ENCODE measurements at regions not wholly inside any gene's neighbourhood (a gene's known extent, or its start where the extent isn't known, plus 50 kb on each side); places are given as distances from the start of the nearest gene placed in this dataset.

GRCh38 chr4:100721077-100721476 lies 203.3 kb upstream of the EMCN start:
- no peak overlapping the region for H3K27ac ChIP-seq

DNA sequence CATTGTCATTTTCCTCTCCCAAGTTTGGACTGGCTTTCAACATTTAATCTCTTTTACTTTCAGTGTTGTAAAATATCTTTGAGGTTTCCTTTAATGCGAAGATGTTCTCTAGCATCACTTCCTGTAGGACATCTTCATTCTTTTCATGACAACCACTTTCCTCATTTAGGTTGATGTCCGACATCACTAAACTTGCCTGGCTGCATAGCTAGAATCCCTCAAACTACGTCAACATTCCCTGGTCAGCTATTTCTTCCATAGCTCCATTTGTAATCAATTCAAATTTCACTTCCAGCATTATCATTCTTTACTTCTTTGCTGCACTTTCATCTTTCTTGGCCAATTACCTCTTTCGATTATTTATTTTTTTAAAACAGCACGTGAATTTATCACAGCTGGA lies 198.6 kb upstream of the EMCN start:
- H3K9me3 ChIP-seq: peaks cover 0 to 12% of the 10 kb centered on the region in 2 donors
- TF ChIP-seq POLR2A (IDR thresholded peaks at IDR 0.05): no peak
- TF ChIP-seq POLR2AphosphoS5 (IDR thresholded peaks at IDR 0.05): no peak
- no peak for TF ChIP-seq CTCF (IDR thresholded peaks at IDR 0.05)
- DNase-seq (ENCODE audit: low spot score in 2 of 2): no peak
- intact Hi-C loops (cut with DNase I; ENCODE audit: low total_unique reads): no loop called here
- no peaks in the 10 kb centered on the region for H3K36me3 ChIP-seq
- H3K4me1 ChIP-seq: no peaks in the 10 kb centered on the region
- H3K27me3 ChIP-seq: no peaks in the 10 kb centered on the region
- no peak overlapping the region for H3K27ac ChIP-seq
- H3K4me3 ChIP-seq: no peak overlapping the region

More at GRCh38 chr4:100721077-100721476, 203.3 kb upstream of the EMCN start:
- Histone ChIP-seq H3K9me3 (no peaks in the 10 kb centered on the region), H3K4me3 (no peak overlapping the region), H3K36me3 (no peaks in the 10 kb centered on the region), H3K4me1 (no peaks in the 10 kb centered on the region), H3K27me3 (no peaks in the 10 kb centered on the region)
- TF ChIP-seq POLR2A (IDR thresholded peaks at IDR 0.05) (no peak), POLR2AphosphoS5 (IDR thresholded peaks at IDR 0.05) (no peak), CTCF (IDR thresholded peaks at IDR 0.05) (no peak)
- DNase-seq (ENCODE audit: low spot score in 2 of 2): no peak
- intact Hi-C loops (cut with DNase I; ENCODE audit: low total_unique reads): no loop called here

- TF ChIP-seq POLR2A (IDR thresholded peaks at IDR 0.05): no peak
- TF ChIP-seq POLR2AphosphoS5 (IDR thresholded peaks at IDR 0.05): no peak
- Histone ChIP-seq H3K36me3 (no peaks in the 10 kb centered on the region), H3K27ac (no peak overlapping the region), H3K4me1 (no peaks in the 10 kb centered on the region), H3K4me3 (no peak overlapping the region), H3K27me3 (no peaks in the 10 kb centered on the region), H3K9me3 (no peaks in the 10 kb centered on the region)
- no peak for DNase-seq (ENCODE audit: low spot score in 2 of 2)
- intact Hi-C loops (cut with DNase I; ENCODE audit: low total_unique reads): no loop called here
Observed at GRCh38 chr4:100708776-100709175, 191.0 kb upstream of the EMCN start.

DNA sequence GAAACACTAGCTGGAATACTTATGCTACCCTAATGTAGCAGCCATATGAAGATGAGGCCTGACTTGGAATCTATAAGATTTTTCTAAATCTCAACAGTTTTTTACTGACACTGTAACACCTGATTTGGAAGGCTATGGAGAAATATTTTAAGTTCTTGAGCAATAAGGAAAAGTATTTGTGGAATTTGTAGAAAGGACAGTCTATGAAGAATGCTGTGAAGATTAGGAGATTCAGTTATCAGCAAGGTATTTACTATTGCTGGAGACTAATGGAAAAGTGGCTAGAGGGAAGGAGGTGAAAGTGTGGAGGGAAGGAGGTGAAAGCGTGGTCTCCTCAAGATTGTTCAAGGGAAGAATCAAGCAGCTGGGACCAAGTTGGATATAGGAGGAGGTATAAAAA lies 190.0 kb upstream of the EMCN start:
- DNase-seq (ENCODE audit: low spot score in 2 of 2): no peak
- no peaks in the 10 kb centered on the region for H3K4me1 ChIP-seq
- H3K4me3 ChIP-seq: no peak overlapping the region
- no peaks in the 10 kb centered on the region for H3K36me3 ChIP-seq
- intact Hi-C loops (cut with DNase I; ENCODE audit: low total_unique reads): no loop called here
- TF ChIP-seq CTCF (IDR thresholded peaks at IDR 0.05): no peak
- TF ChIP-seq POLR2AphosphoS5 (IDR thresholded peaks at IDR 0.05): no peak
- TF ChIP-seq POLR2A (IDR thresholded peaks at IDR 0.05): no peak
- H3K27me3 ChIP-seq: no peaks in the 10 kb centered on the region
- H3K27ac ChIP-seq: no peak overlapping the region
- no peaks in the 10 kb centered on the region for H3K9me3 ChIP-seq

GRCh38 chr4:100696531-100696930 lies 178.7 kb upstream of the EMCN start:
- Histone ChIP-seq H3K27ac (no peak overlapping the region), H3K27me3 (no peaks in the 10 kb centered on the region), H3K9me3 (no peaks in the 10 kb centered on the region), H3K36me3 (no peaks in the 10 kb centered on the region), H3K4me1 (no peaks in the 10 kb centered on the region), H3K4me3 (no peak overlapping the region)
- TF ChIP-seq POLR2AphosphoS5 (IDR thresholded peaks at IDR 0.05): no peak
- no peak for TF ChIP-seq POLR2A (IDR thresholded peaks at IDR 0.05)
- TF ChIP-seq CTCF (IDR thresholded peaks at IDR 0.05): no peak
- no peak for DNase-seq (ENCODE audit: low spot score in 2 of 2)
- intact Hi-C loops (cut with DNase I; ENCODE audit: low total_unique reads): no loop called here

DNA sequence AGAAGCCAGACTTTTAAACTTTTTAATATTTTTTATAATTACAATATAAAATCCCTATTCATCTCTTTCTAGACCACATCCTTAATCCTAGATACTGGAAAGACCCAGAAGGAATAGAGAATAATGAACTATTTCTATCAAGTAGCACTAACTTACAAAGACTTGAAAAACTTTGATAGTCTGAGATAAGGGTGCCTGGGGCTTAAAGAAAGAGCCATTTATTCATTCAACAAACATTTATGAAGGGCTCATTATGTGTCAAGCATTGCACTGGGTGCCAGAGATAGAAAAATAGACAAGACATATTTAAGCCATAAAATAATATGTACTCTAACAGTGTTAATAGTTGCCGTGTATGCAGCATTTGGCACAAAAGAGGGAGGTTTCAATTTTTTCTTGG lies 178.0 kb upstream of the EMCN start:
- Histone ChIP-seq H3K9me3 (no peaks in the 10 kb centered on the region), H3K27me3 (no peaks in the 10 kb centered on the region), H3K27ac (no peak overlapping the region), H3K4me1 (no peaks in the 10 kb centered on the region), H3K4me3 (no peak overlapping the region), H3K36me3 (no peaks in the 10 kb centered on the region)
- intact Hi-C loops (cut with DNase I; ENCODE audit: low total_unique reads): no loop called here
- TF ChIP-seq CTCF (IDR thresholded peaks at IDR 0.05) (no peak), POLR2A (IDR thresholded peaks at IDR 0.05) (no peak), POLR2AphosphoS5 (IDR thresholded peaks at IDR 0.05) (no peak)
- no peak for DNase-seq (ENCODE audit: low spot score in 2 of 2)

All from breast epithelium (tissue), 4 donors.